Keratinocyte (primary cell): ENCODE measurements at regions not wholly inside any gene's neighbourhood (a gene's known extent, or its start where the extent isn't known, plus 50 kb on each side); places are given as distances from the start of the nearest gene placed in this dataset.

ENCODE experiments used
- DNase-seq: peaks from one replicate; pipeline ENCODE4 v3.0.0-alpha.2; 2011; ENCODE audit warnings: low read depth, missing footprints, low spot score
- FAIRE-seq: peaks from 2 replicates; lab custom pipeline; 2011; peaks lifted over from hg19 to GRCh38; lab: Jason Lieb, UNC
- H2AFZ ChIP-seq: 2 replicates; pipeline ENCODE4 v1.6.0; 2012; ENCODE audit warnings: low read length, control low read depth, inconsistent platforms; ENCODE audit not compliant: control insufficient read depth
- H3K27ac ChIP-seq: 2 replicates; pipeline ENCODE4 v1.5.1; 2011; ENCODE audit warnings: low read length; ENCODE audit not compliant: control insufficient read depth, insufficient read depth
- H3K27me3 ChIP-seq: 3 replicates; pipeline ENCODE4 v1.6.0; 2011; ENCODE audit warnings: low read length; ENCODE audit not compliant: control insufficient read depth, insufficient read depth; ENCODE audit errors: extremely low read depth
- H3K36me3 ChIP-seq, 2 experiments: 2 replicates in 1 of 2; 3 replicates in 1 of 2; pipeline ENCODE4 v1.5.1; 2011; ENCODE audit warnings: low read length in 2 of 2, mild to moderate bottlenecking in 1 of 2; ENCODE audit not compliant: control insufficient read depth in 2 of 2, insufficient read depth in 2 of 2; ENCODE audit errors: extremely low read depth in 1 of 2
- H3K4me1 ChIP-seq: 3 replicates; pipeline ENCODE4 v1.5.1; 2011; ENCODE audit warnings: low read length; ENCODE audit not compliant: control insufficient read depth, insufficient read depth; ENCODE audit errors: extremely low read depth
- H3K4me2 ChIP-seq: 3 replicates; pipeline ENCODE4 v1.6.0; 2011; ENCODE audit warnings: low read depth, low read length; ENCODE audit not compliant: control insufficient read depth, insufficient read depth; ENCODE audit errors: extremely low read depth
- H3K4me3 ChIP-seq, 3 experiments: fragments of 200-600 bp in 1 of 3; sonication (generic) in 1 of 3; 2 replicates in 2 of 3; 3 replicates in 1 of 3; pipeline ENCODE4 v1.5.1; 2011 to 2016; ENCODE audit warnings: low read length in 3 of 3, mild to moderate bottlenecking in 3 of 3, control low read depth in 2 of 3, inconsistent platforms in 1 of 3, low read depth in 1 of 3, mixed read lengths in 1 of 3, mixed run types in 1 of 3, moderate library complexity in 1 of 3; ENCODE audit not compliant: control insufficient read depth in 2 of 3, insufficient read depth in 2 of 3; ENCODE audit errors: extremely low read depth in 1 of 3
- H3K79me2 ChIP-seq: 2 replicates; pipeline ENCODE4 v1.6.0; 2012; ENCODE audit warnings: low read length; ENCODE audit not compliant: control insufficient read depth, insufficient read depth
- H3K9ac ChIP-seq: 3 replicates; pipeline ENCODE4 v1.6.0; 2011; ENCODE audit warnings: low read length; ENCODE audit not compliant: control insufficient read depth, insufficient read depth; ENCODE audit errors: extremely low read depth
- H3K9me1 ChIP-seq: 3 replicates; pipeline ENCODE4 v1.6.0; 2011; ENCODE audit warnings: low read length; ENCODE audit not compliant: control insufficient read depth, insufficient read depth; ENCODE audit errors: extremely low read depth
- H3K9me3 ChIP-seq: 2 replicates; pipeline ENCODE4 v1.5.1; 2012; ENCODE audit warnings: low read depth, low read length; ENCODE audit not compliant: control insufficient read depth
- H4K20me1 ChIP-seq: 3 replicates; pipeline ENCODE4 v1.6.0; 2011; ENCODE audit warnings: low read length; ENCODE audit not compliant: control insufficient read depth, insufficient read depth; ENCODE audit errors: extremely low read depth
- CTCF ChIP-seq, 3 experiments: IDR thresholded peaks in 1 of 3; conservative IDR thresholded peaks in 1 of 3; optimal IDR thresholded peaks in 1 of 3; 2 replicates in 2 of 3; 3 replicates in 1 of 3; pipeline versions ENCODE3 to v1.5.1; 2011; ENCODE audit warnings: low read length in 3 of 3, mild to moderate bottlenecking in 3 of 3, moderate library complexity in 2 of 3, control low read depth in 1 of 3, inconsistent platforms in 1 of 3; ENCODE audit not compliant: insufficient read depth in 2 of 3; ENCODE audit errors: extremely low read depth in 1 of 3
- EZH2 ChIP-seq: IDR thresholded peaks from one replicate; pipeline ENCODE4 v1.6.1; 2012; ENCODE audit warnings: inconsistent platforms, mild to moderate bottlenecking, low read length, moderate library complexity
- dilution Hi-C: fragments of 300-500 bp; cut with MboI; formaldehyde crosslinking; loops from one replicate; pipeline ENCODE4 v1.7.0; 2020; ENCODE audit warnings: low sequenced_read_pairs; ENCODE audit not compliant: extremely low pct_ligation_motif_present

- no peaks in the 10 kb centered on the region for H3K9me3 ChIP-seq
- H4K20me1 ChIP-seq, result no peaks in the 10 kb centered on the region
- no peaks in the 10 kb centered on the region for H3K4me1 ChIP-seq
- H2AFZ ChIP-seq, result no peak overlapping the region
- H3K9ac ChIP-seq, result no peak overlapping the region
- no peak overlapping the region for H3K4me2 ChIP-seq
- dilution Hi-C loops, result no loop called here
- H3K79me2 ChIP-seq, result no peaks in the 10 kb centered on the region
- no peaks in the 10 kb centered on the region for H3K27me3 ChIP-seq
- no peak overlapping the region for H3K27ac ChIP-seq
- H3K9me1 ChIP-seq, result no peaks in the 10 kb centered on the region
- H3K4me3 ChIP-seq, result no peak overlapping the region
- FAIRE-seq (no peak), DNase-seq (no peak)
- TF ChIP-seq EZH2 (no peak), CTCF (optimal IDR thresholded peaks at IDR 0.05 in 1 of 3, IDR thresholded peaks at IDR 0.05 in 1 of 3, conservative IDR thresholded peaks at IDR 0.05 in 1 of 3; ENCODE audit: extremely low read depth in 1 of 3, insufficient read depth in 2 of 3, low read length in 3 of 3) (no peak)
- H3K36me3 ChIP-seq, result no peaks in the 10 kb centered on the region
These were observed 221.3 kb upstream of the CTAGE1 start for GRCh38 chr18:22639026-22639463.

GRCh38 chr18:22639561-22639960 is 221.8 kb upstream of the CTAGE1 start:
- TF ChIP-seq EZH2, result no peak
- TF ChIP-seq CTCF (optimal IDR thresholded peaks at IDR 0.05 in 1 of 3, IDR thresholded peaks at IDR 0.05 in 1 of 3, conservative IDR thresholded peaks at IDR 0.05 in 1 of 3; ENCODE audit: extremely low read depth in 1 of 3, insufficient read depth in 2 of 3, low read length in 3 of 3), result no peak
- DNase-seq (no peak), FAIRE-seq (no peak)
- Histone ChIP-seq H3K4me2 (no peak overlapping the region), H3K4me1 (no peaks in the 10 kb centered on the region), H3K9ac (no peak overlapping the region), H3K27ac (no peak overlapping the region), H3K4me3 (no peak overlapping the region), H3K79me2 (no peaks in the 10 kb centered on the region), H3K36me3 (no peaks in the 10 kb centered on the region), H4K20me1 (no peaks in the 10 kb centered on the region), H3K27me3 (no peaks in the 10 kb centered on the region), H2AFZ (no peak overlapping the region), H3K9me3 (no peaks in the 10 kb centered on the region), H3K9me1 (no peaks in the 10 kb centered on the region)
- dilution Hi-C loops, result no loop called here
